Thyroid gland (tissue), 4 donors: ENCODE measurements at regions not wholly inside any gene's neighbourhood (a gene's known extent, or its start where the extent isn't known, plus 50 kb on each side); places are given as distances from the start of the nearest gene placed in this dataset.

Experiments
- DNase-seq, 2 donors: peaks; one replicate each; pipeline ENCODE4 v3.0.0-alpha.2; 2019
- H3K27ac ChIP-seq, 3 donors: fragments of 200-600 bp; sonication (generic); 1 replicate in 2 of 3; 2 replicates in 1 of 3; pipeline ENCODE4 v1.5.1; 2016 to 2019; ENCODE audit warnings: mild to moderate bottlenecking in 1 of 3, moderate library complexity in 1 of 3
- H3K27me3 ChIP-seq: fragments of 200-600 bp; sonication (generic); one replicate; pipeline ENCODE4 v1.5.1; 2019
- H3K36me3 ChIP-seq, 2 donors: fragments of 200-600 bp; sonication (generic); one replicate each; pipeline ENCODE4 v1.5.1; 2016 to 2019
- H3K4me1 ChIP-seq, 2 donors: fragments of 200-600 bp; sonication (generic); one replicate each; pipeline ENCODE4 v1.5.1; 2017 to 2019
- H3K4me3 ChIP-seq, 3 donors: fragments of 200-600 bp; sonication (generic); replicated peaks in 1 of 3; 1 replicate in 2 of 3; 2 replicates in 1 of 3; pipeline ENCODE4 v1.5.1; 2016; ENCODE audit warnings: mild to moderate bottlenecking in 1 of 3
- H3K9me3 ChIP-seq: fragments of 200-600 bp; sonication (generic); one replicate; pipeline ENCODE4 v1.5.1; 2017
- CTCF ChIP-seq, 6 experiments: fragments of 200-600 bp in 3 of 6; fragments of 450-650 bp in 3 of 6; sonication (generic) in 3 of 6; IDR thresholded peaks; one replicate each; pipeline ENCODE4 v1.5.1; 2016 to 2019; ENCODE audit warnings: antibody characterized with exemption in 6 of 6, mild to moderate bottlenecking in 2 of 6, inconsistent platforms in 1 of 6, moderate library complexity in 1 of 6
- POLR2A ChIP-seq, 2 donors: fragments of 450-650 bp; IDR thresholded peaks; one replicate each; pipeline ENCODE4 v1.6.1; 2017; ENCODE audit warnings: antibody characterized with exemption in 2 of 2, mild to moderate bottlenecking in 2 of 2, moderate library complexity in 1 of 2
- WGBS, 2 donors: methylation state at CpG; one replicate each; pipeline ENCODE4 v1.1.5; 2017; 5-methylcytosine and 5-hydroxymethylcytosine counted together
- intact Hi-C: fragments of 100-400 bp; cut with DNase I; formaldehyde crosslinking; loops from one replicate; pipeline ENCODE4 v1.15.1; 2023

- peaks cover 0 to 3% of the 10 kb centered on the region in 2 donors for H3K4me1 ChIP-seq
- 21% methylated on average over 4 of the region's 4 CpGs for WGBS, 2 donors
- intact Hi-C loops, result no loop called here
- H3K27me3 ChIP-seq, result no peaks in the 10 kb centered on the region
- H3K27ac ChIP-seq, result no peak overlapping the region
- no peak overlapping the region for H3K4me3 ChIP-seq
- peak; percentile 7 to 12 for DNase-seq
- TF ChIP-seq CTCF (IDR thresholded peaks at IDR 0.05), result peak; percentile 21 to 75 (median 61)
- TF ChIP-seq POLR2A (IDR thresholded peaks at IDR 0.05), result no peak
- no peaks in the 10 kb centered on the region for H3K36me3 ChIP-seq
- H3K9me3 ChIP-seq, result no peaks in the 10 kb centered on the region
Observed at GRCh38 chr5:101390151-101390908, 487.2 kb upstream of the ST8SIA4 start.

GRCh38 chr5:101385276-101385675 is 482.2 kb upstream of the ST8SIA4 start:
- DNase-seq, result no peak
- H3K9me3 ChIP-seq, result no peaks in the 10 kb centered on the region
- TF ChIP-seq CTCF (IDR thresholded peaks at IDR 0.05) (no peak), POLR2A (IDR thresholded peaks at IDR 0.05) (no peak)
- H3K4me3 ChIP-seq, result no peak overlapping the region
- intact Hi-C loops, result no loop called here
- H3K36me3 ChIP-seq, result no peaks in the 10 kb centered on the region
- H3K4me1 ChIP-seq, result no peaks in the 10 kb centered on the region
- no peaks in the 10 kb centered on the region for H3K27me3 ChIP-seq
- WGBS, 2 donors, result 96 to 100% methylated on average over 1 of the region's 1 CpG
- H3K27ac ChIP-seq, result no peak overlapping the region

GRCh38 chr5:101370181-101370580 is 467.1 kb upstream of the ST8SIA4 start:
- Histone ChIP-seq H3K27ac (no peak overlapping the region), H3K27me3 (no peaks in the 10 kb centered on the region), H3K36me3 (no peaks in the 10 kb centered on the region), H3K9me3 (no peaks in the 10 kb centered on the region), H3K4me1 (peaks cover 0 to 7% of the 10 kb centered on the region in 2 donors), H3K4me3 (no peak overlapping the region)
- intact Hi-C loops, result no loop called here
- 43 to 57% methylated on average over 8 of the region's 8 CpGs for WGBS, 2 donors
- no peak for TF ChIP-seq POLR2A (IDR thresholded peaks at IDR 0.05)
- TF ChIP-seq CTCF (IDR thresholded peaks at IDR 0.05), result no peak
- DNase-seq, result no peak

- Histone ChIP-seq H3K4me3 (no peak overlapping the region), H3K27me3 (no peaks in the 10 kb centered on the region), H3K4me1 (peaks cover 6 to 10% of the 10 kb centered on the region in 2 donors), H3K36me3 (no peaks in the 10 kb centered on the region), H3K9me3 (no peaks in the 10 kb centered on the region), H3K27ac (peak overlapping the region in 1 of 3 donors; percentile 48)
- 11 to 18% methylated on average over 4 of the region's 4 CpGs for WGBS, 2 donors
- intact Hi-C loops, result no loop called here
- no peak for TF ChIP-seq POLR2A (IDR thresholded peaks at IDR 0.05)
- TF ChIP-seq CTCF (IDR thresholded peaks at IDR 0.05), result no peak
- peak; percentile 66 to 78 for DNase-seq
Observed at GRCh38 chr5:101364469-101364868, 461.4 kb upstream of the ST8SIA4 start.

- H3K4me1 ChIP-seq, result peaks cover 6 to 8% of the 10 kb centered on the region in 2 donors
- intact Hi-C loops, result no loop called here
- DNase-seq, result no peak
- no peak overlapping the region for H3K27ac ChIP-seq
- H3K27me3 ChIP-seq, result no peaks in the 10 kb centered on the region
- no peaks in the 10 kb centered on the region for H3K9me3 ChIP-seq
- no peaks in the 10 kb centered on the region for H3K36me3 ChIP-seq
- H3K4me3 ChIP-seq, result no peak overlapping the region
- no peak for TF ChIP-seq POLR2A (IDR thresholded peaks at IDR 0.05)
- no peak for TF ChIP-seq CTCF (IDR thresholded peaks at IDR 0.05)
Observed at GRCh38 chr5:101362067-101362466, 459.0 kb upstream of the ST8SIA4 start.
